Superior temporal gyrus (tissue), 1 donor: ENCODE measurements at regions not wholly inside any gene's neighbourhood (a gene's known extent, or its start where the extent isn't known, plus 50 kb on each side); places are given as distances from the start of the nearest gene placed in this dataset.
"Not testable (repeated sequence)": the region's sequence is repeated elsewhere in the genome, so short reads cannot be mapped to it uniquely, and the experiment has no call there.

ENCODE experiments used
- DNase-seq: peaks from one replicate; pipeline ENCODE4 v3.0.0-alpha.2; 2016; ENCODE audit errors: extremely low spot score

DNA sequence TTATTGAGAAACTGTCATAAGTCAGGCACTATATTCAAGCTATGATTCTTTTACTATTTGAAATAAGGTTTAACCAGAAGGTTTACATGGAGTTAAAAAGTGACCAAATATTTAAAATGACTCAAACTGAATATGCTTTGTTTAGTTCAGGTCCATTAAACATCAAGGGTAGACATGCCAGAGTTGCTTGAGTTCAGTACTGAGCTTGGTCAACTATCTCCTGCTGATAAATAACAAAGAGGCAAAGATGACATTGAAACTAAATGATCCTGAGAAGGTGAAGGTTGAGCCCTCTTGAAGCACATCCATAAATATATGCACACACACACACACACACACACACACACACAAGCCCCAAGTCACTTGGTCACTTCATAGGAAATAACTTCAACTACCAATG is 278.1 kb downstream of the ANKRD30B start:
- not testable (repeated sequence) for DNase-seq

DNA sequence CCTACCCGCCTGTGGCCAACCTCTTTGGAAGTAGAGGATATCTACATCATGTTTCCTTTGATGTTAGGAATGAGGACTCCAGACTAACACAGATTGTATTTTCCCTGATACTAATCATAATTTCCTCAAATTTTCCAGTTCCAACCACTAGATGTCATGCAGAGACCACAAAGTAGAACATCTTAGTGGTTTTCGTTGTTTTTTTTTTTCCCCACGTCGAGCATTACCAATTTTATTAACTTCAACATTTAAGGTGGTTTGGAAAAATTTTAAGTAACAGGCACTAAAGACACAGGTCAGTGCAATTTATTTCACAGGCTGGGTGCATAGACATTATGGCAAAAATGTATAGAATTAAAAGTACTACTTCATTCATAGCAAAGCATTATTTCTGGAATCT is 280.1 kb downstream of the ANKRD30B start:
- DNase-seq = peak; percentile 59

DNA sequence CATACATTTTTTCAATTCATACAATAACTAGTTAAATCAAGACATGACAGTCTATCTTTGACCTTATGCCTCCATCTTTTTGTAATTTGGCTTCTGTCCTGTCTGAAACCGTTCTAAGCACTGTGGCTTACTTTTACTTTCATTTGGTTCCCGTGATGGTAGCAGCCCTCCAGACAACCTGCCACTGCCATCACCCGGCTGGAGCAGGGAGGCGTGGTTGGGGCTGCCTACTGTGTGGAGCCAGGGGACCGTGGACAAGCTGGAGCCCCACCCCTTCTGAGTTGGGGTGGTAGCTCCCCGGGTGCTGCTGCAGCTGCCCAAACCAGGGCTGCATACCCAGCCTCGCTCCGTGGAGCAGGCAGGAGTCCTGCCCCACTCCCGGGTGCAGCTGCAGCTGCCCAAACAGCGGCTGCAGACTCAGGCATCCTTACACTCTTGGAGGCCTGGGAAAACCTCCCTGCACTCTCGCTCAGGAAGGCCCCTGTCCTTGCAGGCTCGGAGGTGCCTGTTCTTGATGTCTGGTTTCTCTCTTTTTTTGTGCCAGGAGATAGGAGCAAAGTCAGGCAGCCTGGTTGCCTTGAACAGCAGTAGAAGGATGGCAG is 312.4 kb downstream of the ANKRD30B start:
- DNase-seq = not testable (repeated sequence)

DNA sequence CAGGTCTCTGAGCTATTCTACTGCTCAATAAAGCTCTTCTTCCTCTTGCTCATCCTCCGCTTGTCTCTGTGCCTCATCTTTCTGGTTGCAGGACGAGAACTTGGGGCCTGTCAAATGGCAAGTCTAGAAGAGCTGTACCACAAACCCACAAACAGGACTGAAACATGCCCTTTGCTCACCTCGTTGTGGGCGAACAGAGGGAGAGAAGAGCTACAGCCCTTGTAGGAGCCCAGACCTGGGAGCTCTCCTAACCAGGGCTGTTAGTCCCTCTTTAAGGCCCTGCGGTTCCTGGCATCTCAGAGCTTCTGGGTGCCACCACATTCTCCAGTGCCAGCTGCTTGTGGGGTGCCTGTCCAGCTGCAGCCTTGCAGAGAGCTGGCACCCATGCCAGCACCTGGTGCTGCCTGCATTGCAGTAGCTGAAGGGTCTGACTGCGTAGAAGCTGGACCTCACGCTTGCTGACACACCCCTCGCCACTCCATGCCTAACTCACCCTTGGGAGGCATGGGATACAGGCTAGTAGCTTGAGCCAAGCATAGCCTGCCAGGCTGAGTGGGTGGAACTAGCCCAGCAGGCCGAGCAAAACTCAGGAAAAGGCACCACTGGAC is 313.4 kb downstream of the ANKRD30B start:
- DNase-seq = not testable (repeated sequence)

DNA sequence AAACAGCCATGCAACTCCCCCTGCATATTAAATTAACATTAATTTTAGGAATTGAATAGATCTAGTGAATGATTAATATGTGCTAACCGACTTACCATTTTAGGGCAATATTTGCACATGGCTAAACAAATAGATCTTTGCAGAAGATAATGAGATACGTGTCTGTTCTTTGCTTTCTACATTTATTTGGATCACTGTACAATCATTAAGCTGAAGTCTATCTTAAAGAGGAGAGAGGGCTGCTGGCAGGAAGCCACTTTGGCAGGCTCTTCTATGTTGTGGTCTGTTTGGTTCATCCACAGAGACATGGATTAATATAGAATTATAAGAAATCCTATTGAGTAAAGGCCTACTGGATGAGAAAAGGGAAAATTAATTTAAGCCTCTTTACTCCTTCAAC is 318.5 kb downstream of the ANKRD30B start:
- DNase-seq = not testable (repeated sequence)

DNA sequence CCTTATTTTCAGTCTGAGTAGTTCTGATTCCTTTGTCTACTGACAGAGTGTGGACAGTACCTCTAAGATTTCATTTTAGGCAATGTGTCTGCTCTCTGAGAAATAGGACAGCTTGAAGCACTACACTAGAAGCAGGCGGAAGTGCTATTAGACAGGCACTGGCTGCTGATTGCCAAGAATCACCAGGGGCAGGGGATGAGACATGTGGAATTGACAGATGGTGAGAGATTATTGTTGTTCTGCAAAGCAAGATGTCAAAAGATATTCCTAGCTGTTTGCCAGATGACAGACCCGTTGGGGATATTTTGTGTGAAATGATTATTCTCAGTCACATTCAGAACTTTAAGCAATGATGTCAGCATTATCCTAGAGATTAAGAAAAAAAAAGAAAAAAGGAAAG is 323.3 kb downstream of the ANKRD30B start:
- DNase-seq = not testable (repeated sequence)
